Endothelial cell of umbilical vein (primary cell): ENCODE measurements at regions not wholly inside any gene's neighbourhood (a gene's known extent, or its start where the extent isn't known, plus 50 kb on each side); places are given as distances from the start of the nearest gene placed in this dataset.

Experiments
- BruUV-seq: library from RNA; stranded (reverse); fragments of 400-500 nt; replicated peaks from 2 replicates; lab custom pipeline; 2021; lab: Mats Ljungman, UMichigan
- CTCF ChIA-PET: fragments of 300-600, 350-600 bp; sonication (Branson Sonifier 250); formaldehyde crosslinking; loops from one replicate; lab custom pipeline; 2021; ENCODE audit warnings: antibody characterized with exemption, inconsistent platforms; lab: Charles Lee
- POLR2A ChIA-PET: fragments of 300-600, 350-600 bp; sonication (Branson Sonifier 250); formaldehyde crosslinking; loops from one replicate; lab custom pipeline; 2021; ENCODE audit warnings: antibody characterized with exemption, inconsistent platforms; lab: Charles Lee
- DNase-seq: peaks from one replicate; pipeline ENCODE4 v3.0.0-alpha.2; 2011; ENCODE audit warnings: low read depth, low spot score
- FAIRE-seq: peaks from 2 replicates; lab custom pipeline; 2011; peaks lifted over from hg19 to GRCh38; lab: Jason Lieb, UNC
- H2AFZ ChIP-seq: 2 replicates; pipeline ENCODE4 v1.6.0; 2012; ENCODE audit warnings: low read depth, low read length, control low read depth, inconsistent platforms
- H3K27ac ChIP-seq: 2 replicates; pipeline ENCODE4 v1.5.1; 2011; ENCODE audit warnings: low read depth, mild to moderate bottlenecking, control low read depth, low read length, moderate library complexity; ENCODE audit not compliant: insufficient read depth
- H3K27me3 ChIP-seq, 2 experiments: 2 replicates each; pipeline versions ENCODE4 v1.6.0 to v1.6.1; 2011; ENCODE audit warnings: low read length in 2 of 2, mixed read lengths in 1 of 2; ENCODE audit not compliant: control insufficient read depth in 2 of 2, insufficient read depth in 2 of 2
- H3K36me3 ChIP-seq, 2 experiments: 2 replicates in 1 of 2; 3 replicates in 1 of 2; pipeline ENCODE4 v1.5.1; 2011; ENCODE audit warnings: low read length in 2 of 2, mild to moderate bottlenecking in 1 of 2, moderate library complexity in 1 of 2; ENCODE audit not compliant: control insufficient read depth in 2 of 2, insufficient read depth in 2 of 2; ENCODE audit errors: extremely low read depth in 1 of 2
- H3K4me1 ChIP-seq: 3 replicates; pipeline ENCODE4 v1.5.1; 2011; ENCODE audit warnings: mild to moderate bottlenecking, low read length; ENCODE audit not compliant: control insufficient read depth, insufficient read depth; ENCODE audit errors: extremely low read depth
- H3K4me2 ChIP-seq: 2 replicates; pipeline ENCODE4 v1.6.1; 2011; ENCODE audit warnings: low read length, control low read depth, mixed read lengths; ENCODE audit not compliant: insufficient read depth
- H3K4me3 ChIP-seq, 3 experiments: fragments of 200-600 bp in 1 of 3; sonication (generic), shearing (Covaris generic) in 1 of 3; replicated peaks in 1 of 3; 2 replicates each; pipeline ENCODE4 v1.5.1; 2011 to 2016; ENCODE audit warnings: control low read depth in 3 of 3, low read length in 3 of 3, mild to moderate bottlenecking in 2 of 3, inconsistent platforms in 1 of 3, low read depth in 1 of 3, moderate library complexity in 1 of 3; ENCODE audit not compliant: insufficient read depth in 1 of 3
- H3K79me2 ChIP-seq: 2 replicates; pipeline ENCODE4 v1.6.0; 2012; ENCODE audit warnings: low read length, inconsistent platforms; ENCODE audit not compliant: control insufficient read depth, insufficient read depth
- H3K9ac ChIP-seq: replicated peaks from 2 replicates; pipeline ENCODE3; 2011; ENCODE audit warnings: low read length, control low read depth; ENCODE audit not compliant: insufficient read depth; ENCODE audit errors: extremely low read depth
- H3K9me1 ChIP-seq: replicated peaks from 3 replicates; pipeline ENCODE4 v1.6.0; 2011; ENCODE audit warnings: mild to moderate bottlenecking, low read length; ENCODE audit not compliant: control insufficient read depth, insufficient read depth; ENCODE audit errors: extremely low read depth
- H3K9me3 ChIP-seq: replicated peaks from 2 replicates; pipeline ENCODE4 v1.5.1; 2012; ENCODE audit warnings: low read length, inconsistent platforms; ENCODE audit not compliant: control insufficient read depth, insufficient read depth
- H4K20me1 ChIP-seq: replicated peaks from 2 replicates; pipeline ENCODE3; 2011; ENCODE audit warnings: mild to moderate bottlenecking, low read length; ENCODE audit not compliant: control insufficient read depth, insufficient read depth; ENCODE audit errors: extremely low read depth
- CTCF ChIP-seq, 2 donors: IDR thresholded peaks; 1 replicate in 1 of 2; 2 replicates in 1 of 2; pipeline ENCODE4 v1.5.1; 2011; ENCODE audit warnings: low read length in 2 of 2, mild to moderate bottlenecking in 2 of 2, moderate library complexity in 2 of 2, control low read depth in 1 of 2, inconsistent platforms in 1 of 2, low read depth in 1 of 2; ENCODE audit not compliant: insufficient read depth in 1 of 2; ENCODE audit errors: extremely low read depth in 1 of 2
- EZH2 ChIP-seq: IDR thresholded peaks from 2 replicates; pipeline ENCODE4 v1.6.1; 2012; ENCODE audit warnings: borderline replicate concordance, low read depth, mild to moderate bottlenecking, moderate library complexity, low read length, inconsistent platforms; ENCODE audit not compliant: severe bottlenecking
- FOS ChIP-seq: IDR thresholded peaks from 2 replicates; pipeline ENCODE4 v1.6.1; 2011; ENCODE audit warnings: mild to moderate bottlenecking, low read length, moderate library complexity, borderline replicate concordance; ENCODE audit not compliant: insufficient read depth
- GATA2 ChIP-seq: IDR thresholded peaks from 2 replicates; pipeline ENCODE4 v1.7.0; 2011; ENCODE audit warnings: low read depth, mild to moderate bottlenecking, moderate library complexity, mixed read lengths, low read length; ENCODE audit not compliant: insufficient read length, insufficient read depth
- JUN ChIP-seq: IDR thresholded peaks from 2 replicates; pipeline ENCODE4 v1.6.1; 2011; ENCODE audit warnings: borderline replicate concordance, low read depth; ENCODE audit not compliant: insufficient read length, insufficient read depth
- MAX ChIP-seq: IDR thresholded peaks from 2 replicates; pipeline ENCODE4 v1.6.1; 2011; ENCODE audit not compliant: insufficient read depth, insufficient read length
- MYC ChIP-seq: IDR thresholded peaks from one replicate; pipeline ENCODE4 v1.6.1; 2011; ENCODE audit warnings: mild to moderate bottlenecking, low read depth, low read length
- POLR2A ChIP-seq: IDR thresholded peaks from 2 replicates; pipeline ENCODE4 v1.6.1; 2012; ENCODE audit warnings: low read depth, mild to moderate bottlenecking, control low read depth, low read length
- POLR2AphosphoS5 ChIP-seq: IDR thresholded peaks from 2 replicates; pipeline ENCODE4 v1.6.1; 2012; ENCODE audit warnings: low read depth, mild to moderate bottlenecking, control low read depth, low read length, moderate library complexity; ENCODE audit not compliant: insufficient read depth
- dilution Hi-C: fragments of 300-500 bp; cut with MboI; formaldehyde crosslinking; loops from one replicate; pipeline ENCODE4 v1.15.0; 2019; ENCODE audit warnings: low sequenced_read_pairs; ENCODE audit not compliant: extremely low pct_ligation_motif_present
- intact Hi-C: fragments of 100-400 bp; cut with micrococcal nuclease; formaldehyde crosslinking; loops from one replicate; pipeline ENCODE4 v1.10.0; 2022

- Histone ChIP-seq H3K4me2 (no peak overlapping the region), H3K9me3 (no peaks in the 10 kb centered on the region), H3K36me3 (no peaks in the 10 kb centered on the region), H2AFZ (no peak overlapping the region), H3K9ac (no peak overlapping the region), H4K20me1 (no peaks in the 10 kb centered on the region), H3K27me3 (no peaks in the 10 kb centered on the region), H3K79me2 (no peaks in the 10 kb centered on the region), H3K27ac (no peak overlapping the region), H3K4me1 (no peaks in the 10 kb centered on the region), H3K4me3 (no peak overlapping the region), H3K9me1 (no peaks in the 10 kb centered on the region)
- intact Hi-C loops = no loop called here
- BruUV-seq = no TSS peak
- ChIA-PET POLR2A (no interaction called here), CTCF (no interaction called here)
- TF ChIP-seq GATA2 (no peak), MYC (no peak), CTCF (IDR thresholded peaks at IDR 0.05; ENCODE audit: extremely low read depth in 1 of 2, insufficient read depth in 1 of 2, low read depth in 1 of 2, low read length in 2 of 2) (no peak), EZH2 (no peak), POLR2AphosphoS5 (no peak), FOS (no peak), POLR2A (no peak), MAX (no peak), JUN (no peak)
- DNase-seq (no peak), FAIRE-seq (no peak)
- dilution Hi-C loops = no loop called here
Measured at GRCh38 chr1:70895531-70895930, 152.1 kb downstream of the PTGER3 start.
